ENCODE measurements at regions not wholly inside any gene's neighbourhood (a gene's known extent, or its start where the extent isn't known, plus 50 kb on each side); places are given as distances from the start of the nearest gene placed in this dataset.

DNA sequence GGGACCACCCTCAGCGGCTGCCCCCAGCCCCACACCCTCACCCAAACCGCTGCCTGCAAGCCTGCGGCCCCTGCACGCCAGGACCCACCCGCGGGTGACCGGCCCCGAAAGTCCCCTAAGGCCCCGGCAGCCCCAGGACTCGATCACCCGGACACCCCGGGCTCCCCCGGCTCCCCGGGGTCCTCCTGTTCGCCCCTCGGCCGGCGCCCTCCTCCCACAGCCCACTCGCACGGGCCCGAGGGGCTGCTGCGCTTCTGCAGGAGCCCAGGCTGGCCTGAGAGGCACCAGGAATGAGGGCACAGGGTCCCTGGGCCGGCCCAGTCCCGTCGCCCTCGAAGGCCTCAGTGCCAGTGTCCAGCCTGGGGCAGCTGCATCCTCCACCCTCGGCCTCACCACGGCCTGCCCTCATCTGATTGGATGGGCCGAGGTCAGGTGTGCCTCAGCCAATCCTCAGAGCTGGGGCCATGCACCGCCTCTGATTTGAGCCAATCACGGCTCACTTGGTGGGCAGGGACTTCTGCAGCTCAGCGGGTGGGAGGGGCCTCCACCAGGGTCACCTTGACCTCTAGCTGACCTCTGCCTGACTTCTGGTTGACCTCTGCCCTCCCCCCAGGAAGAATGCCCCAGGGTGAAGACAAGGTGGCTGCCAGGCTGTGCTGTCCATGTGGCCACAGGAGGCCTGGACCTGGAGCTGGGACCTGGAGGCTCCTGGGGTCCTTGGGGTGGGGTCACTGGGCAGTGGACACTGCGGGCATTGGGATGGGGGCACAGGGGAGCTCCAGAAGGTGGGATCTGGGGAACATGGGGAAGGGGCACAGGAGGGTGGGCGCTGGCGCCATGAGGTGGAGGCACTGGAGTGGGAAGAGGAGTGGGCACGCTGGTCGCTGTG, 97.6 kb upstream of the NKX1-1 start:
- TF ChIP-seq EZH2 (IDR thresholded peaks at IDR 0.05) = no peak
- TF ChIP-seq, protein P1, sequence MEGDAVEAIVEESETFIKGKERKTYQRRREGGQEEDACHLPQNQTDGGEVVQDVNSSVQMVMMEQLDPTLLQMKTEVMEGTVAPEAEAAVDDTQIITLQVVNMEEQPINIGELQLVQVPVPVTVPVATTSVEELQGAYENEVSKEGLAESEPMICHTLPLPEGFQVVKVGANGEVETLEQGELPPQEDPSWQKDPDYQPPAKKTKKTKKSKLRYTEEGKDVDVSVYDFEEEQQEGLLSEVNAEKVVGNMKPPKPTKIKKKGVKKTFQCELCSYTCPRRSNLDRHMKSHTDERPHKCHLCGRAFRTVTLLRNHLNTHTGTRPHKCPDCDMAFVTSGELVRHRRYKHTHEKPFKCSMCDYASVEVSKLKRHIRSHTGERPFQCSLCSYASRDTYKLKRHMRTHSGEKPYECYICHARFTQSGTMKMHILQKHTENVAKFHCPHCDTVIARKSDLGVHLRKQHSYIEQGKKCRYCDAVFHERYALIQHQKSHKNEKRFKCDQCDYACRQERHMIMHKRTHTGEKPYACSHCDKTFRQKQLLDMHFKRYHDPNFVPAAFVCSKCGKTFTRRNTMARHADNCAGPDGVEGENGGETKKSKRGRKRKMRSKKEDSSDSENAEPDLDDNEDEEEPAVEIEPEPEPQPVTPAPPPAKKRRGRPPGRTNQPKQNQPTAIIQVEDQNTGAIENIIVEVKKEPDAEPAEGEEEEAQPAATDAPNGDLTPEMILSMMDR (IDR thresholded peaks at IDR 0.05) = no peak

All from neural progenitor cell (in vitro differentiated cells).